ENCODE measurements at regions not wholly inside any gene's neighbourhood (a gene's known extent, or its start where the extent isn't known, plus 50 kb on each side); places are given as distances from the start of the nearest gene placed in this dataset.
"Not testable (repeated sequence)": the region's sequence is repeated elsewhere in the genome, so short reads cannot be mapped to it uniquely, and the experiment has no call there.

- no peak for DNase-seq
Measured at GRCh38 chr2:114068438-114068837, 178.5 kb downstream of the ACTR3 start.

- no peak for DNase-seq
Measured at GRCh38 chr2:114076961-114077360, 187.1 kb downstream of the ACTR3 start.

GRCh38 chr2:114079366-114080004 is 189.6 kb downstream of the ACTR3 start:
- DNase-seq, result no peak

GRCh38 chr2:114082731-114083433 is 193.0 kb downstream of the ACTR3 start:
- no peak for DNase-seq

- DNase-seq, result no peak
Measured at GRCh38 chr2:114083717-114084387, 194.0 kb downstream of the ACTR3 start.

- no peak for DNase-seq
Measured at GRCh38 chr2:114085238-114085637, 195.3 kb downstream of the ACTR3 start.

- DNase-seq, result no peak
Measured at GRCh38 chr2:114085992-114086391, 196.1 kb downstream of the ACTR3 start.

- DNase-seq, result no peak
Measured at GRCh38 chr2:114089636-114090319, 199.9 kb downstream of the ACTR3 start.

GRCh38 chr2:114091010-114091409 is 201.1 kb downstream of the ACTR3 start:
- no peak for DNase-seq

- no peak for DNase-seq
Measured at GRCh38 chr2:114108249-114108648, 218.4 kb downstream of the ACTR3 start.

GRCh38 chr2:114108824-114109416 is 219.0 kb downstream of the ACTR3 start:
- DNase-seq, result no peak

- DNase-seq, result no peak
Measured at GRCh38 chr2:114111329-114111728, 221.4 kb downstream of the ACTR3 start.

GRCh38 chr2:114113518-114113917 is 223.6 kb downstream of the ACTR3 start:
- no peak for DNase-seq

- DNase-seq, result no peak
Measured at GRCh38 chr2:114118088-114118487, 228.2 kb downstream of the ACTR3 start.

GRCh38 chr2:114119862-114120261 is 230.0 kb downstream of the ACTR3 start:
- DNase-seq, result no peak

- DNase-seq, result no peak
Measured at GRCh38 chr2:114122930-114123329, 233.0 kb downstream of the ACTR3 start.

GRCh38 chr2:114123925-114124324 is 234.0 kb downstream of the ACTR3 start:
- DNase-seq, result no peak

GRCh38 chr2:114127372-114127771 is 237.5 kb downstream of the ACTR3 start:
- DNase-seq, result no peak

- no peak for DNase-seq
Measured at GRCh38 chr2:114128263-114128662, 238.4 kb downstream of the ACTR3 start.

- no peak for DNase-seq
Measured at GRCh38 chr2:114128725-114129124, 238.8 kb downstream of the ACTR3 start.

GRCh38 chr2:114132050-114132449 is 242.2 kb downstream of the ACTR3 start:
- DNase-seq, result not testable (repeated sequence)

- DNase-seq, result no peak
Measured at GRCh38 chr2:114134146-114134545, 244.3 kb downstream of the ACTR3 start.

- DNase-seq, result no peak
Measured at GRCh38 chr2:114139542-114139941, 249.7 kb downstream of the ACTR3 start.

All from NCI-H1930 (cell line).